Osteoblast (primary cell): ENCODE measurements at regions not wholly inside any gene's neighbourhood (a gene's known extent, or its start where the extent isn't known, plus 50 kb on each side); places are given as distances from the start of the nearest gene placed in this dataset.

Experiments
- DNase-seq: peaks from one replicate; pipeline ENCODE4 v3.0.0; 2011; ENCODE audit warnings: low spot score, mixed read lengths; ENCODE audit not compliant: insufficient read length; ENCODE audit errors: missing footprints
- H2AFZ ChIP-seq: 2 replicates; pipeline ENCODE4 v1.6.0; 2011; ENCODE audit warnings: mild to moderate bottlenecking, low read length
- H3K27ac ChIP-seq: 2 replicates; pipeline ENCODE4 v1.5.1; 2011; ENCODE audit warnings: mild to moderate bottlenecking, low read depth, low read length, moderate library complexity
- H3K27me3 ChIP-seq: 2 replicates; pipeline ENCODE4 v1.6.0; 2012; ENCODE audit warnings: mild to moderate bottlenecking, control low read depth, inconsistent platforms, low read length, moderate library complexity; ENCODE audit not compliant: insufficient read depth
- H3K36me3 ChIP-seq: 2 replicates; pipeline ENCODE4 v1.5.1; 2011; ENCODE audit warnings: mild to moderate bottlenecking, low read length, control low read depth, moderate library complexity; ENCODE audit not compliant: insufficient read depth
- H3K4me1 ChIP-seq: 2 replicates; pipeline ENCODE4 v1.5.1; 2011; ENCODE audit warnings: mild to moderate bottlenecking, low read length, control low read depth, moderate library complexity; ENCODE audit not compliant: insufficient read depth
- H3K4me2 ChIP-seq: 2 replicates; pipeline ENCODE4 v1.6.0; 2011; ENCODE audit warnings: mild to moderate bottlenecking, low read length; ENCODE audit not compliant: insufficient read depth
- H3K4me3 ChIP-seq: fragments of 200-600 bp; sonication (generic); 3 replicates; pipeline ENCODE4 v1.5.1; 2012; ENCODE audit warnings: mild to moderate bottlenecking, low read length, inconsistent platforms; ENCODE audit not compliant: insufficient read depth
- H3K79me2 ChIP-seq: 2 replicates; pipeline ENCODE4 v1.6.0; 2012; ENCODE audit warnings: mild to moderate bottlenecking, low read length, control low read depth, inconsistent platforms; ENCODE audit not compliant: insufficient read depth
- H3K9me3 ChIP-seq: 2 replicates; pipeline ENCODE4 v1.5.1; 2011; ENCODE audit warnings: low read depth, low read length, control low read depth
- H4K20me1 ChIP-seq: 2 replicates; pipeline ENCODE4 v1.6.0; 2012; ENCODE audit warnings: mild to moderate bottlenecking, low read length, control low read depth; ENCODE audit not compliant: insufficient read depth
- TF ChIP-seq, protein P1 (sequence below): IDR thresholded peaks from 2 replicates; pipeline ENCODE4 v1.5.1; 2011; ENCODE audit warnings: mild to moderate bottlenecking, low read depth, low read length, moderate library complexity; ENCODE audit errors: extremely low read depth

GRCh38 chr12:124425667-124426066 is 130.8 kb downstream of the RFLNA start:
- Histone ChIP-seq H3K27me3 (no peaks in the 10 kb centered on the region), H3K36me3 (peaks cover 31% of the 10 kb centered on the region), H3K27ac (no peak overlapping the region), H2AFZ (no peak overlapping the region), H3K4me2 (no peak overlapping the region), H4K20me1 (peaks cover 3% of the 10 kb centered on the region), H3K79me2 (peaks cover 2% of the 10 kb centered on the region), H3K4me1 (peaks cover 32% of the 10 kb centered on the region), H3K4me3 (no peak overlapping the region), H3K9me3 (no peaks in the 10 kb centered on the region)
- DNase-seq = no peak
- TF ChIP-seq, protein P1, sequence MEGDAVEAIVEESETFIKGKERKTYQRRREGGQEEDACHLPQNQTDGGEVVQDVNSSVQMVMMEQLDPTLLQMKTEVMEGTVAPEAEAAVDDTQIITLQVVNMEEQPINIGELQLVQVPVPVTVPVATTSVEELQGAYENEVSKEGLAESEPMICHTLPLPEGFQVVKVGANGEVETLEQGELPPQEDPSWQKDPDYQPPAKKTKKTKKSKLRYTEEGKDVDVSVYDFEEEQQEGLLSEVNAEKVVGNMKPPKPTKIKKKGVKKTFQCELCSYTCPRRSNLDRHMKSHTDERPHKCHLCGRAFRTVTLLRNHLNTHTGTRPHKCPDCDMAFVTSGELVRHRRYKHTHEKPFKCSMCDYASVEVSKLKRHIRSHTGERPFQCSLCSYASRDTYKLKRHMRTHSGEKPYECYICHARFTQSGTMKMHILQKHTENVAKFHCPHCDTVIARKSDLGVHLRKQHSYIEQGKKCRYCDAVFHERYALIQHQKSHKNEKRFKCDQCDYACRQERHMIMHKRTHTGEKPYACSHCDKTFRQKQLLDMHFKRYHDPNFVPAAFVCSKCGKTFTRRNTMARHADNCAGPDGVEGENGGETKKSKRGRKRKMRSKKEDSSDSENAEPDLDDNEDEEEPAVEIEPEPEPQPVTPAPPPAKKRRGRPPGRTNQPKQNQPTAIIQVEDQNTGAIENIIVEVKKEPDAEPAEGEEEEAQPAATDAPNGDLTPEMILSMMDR = no peak

- Histone ChIP-seq H3K27ac (no peak overlapping the region), H3K27me3 (no peaks in the 10 kb centered on the region), H3K9me3 (no peaks in the 10 kb centered on the region), H4K20me1 (peaks cover 3% of the 10 kb centered on the region), H2AFZ (no peak overlapping the region), H3K79me2 (peaks cover 2% of the 10 kb centered on the region), H3K4me1 (peaks cover 32% of the 10 kb centered on the region), H3K4me2 (no peak overlapping the region), H3K4me3 (no peak overlapping the region), H3K36me3 (peaks cover 31% of the 10 kb centered on the region)
- DNase-seq = no peak
- TF ChIP-seq, protein P1 = no peak
These were observed 129.6 kb downstream of the RFLNA start for GRCh38 chr12:124424516-124424905.

DNA sequence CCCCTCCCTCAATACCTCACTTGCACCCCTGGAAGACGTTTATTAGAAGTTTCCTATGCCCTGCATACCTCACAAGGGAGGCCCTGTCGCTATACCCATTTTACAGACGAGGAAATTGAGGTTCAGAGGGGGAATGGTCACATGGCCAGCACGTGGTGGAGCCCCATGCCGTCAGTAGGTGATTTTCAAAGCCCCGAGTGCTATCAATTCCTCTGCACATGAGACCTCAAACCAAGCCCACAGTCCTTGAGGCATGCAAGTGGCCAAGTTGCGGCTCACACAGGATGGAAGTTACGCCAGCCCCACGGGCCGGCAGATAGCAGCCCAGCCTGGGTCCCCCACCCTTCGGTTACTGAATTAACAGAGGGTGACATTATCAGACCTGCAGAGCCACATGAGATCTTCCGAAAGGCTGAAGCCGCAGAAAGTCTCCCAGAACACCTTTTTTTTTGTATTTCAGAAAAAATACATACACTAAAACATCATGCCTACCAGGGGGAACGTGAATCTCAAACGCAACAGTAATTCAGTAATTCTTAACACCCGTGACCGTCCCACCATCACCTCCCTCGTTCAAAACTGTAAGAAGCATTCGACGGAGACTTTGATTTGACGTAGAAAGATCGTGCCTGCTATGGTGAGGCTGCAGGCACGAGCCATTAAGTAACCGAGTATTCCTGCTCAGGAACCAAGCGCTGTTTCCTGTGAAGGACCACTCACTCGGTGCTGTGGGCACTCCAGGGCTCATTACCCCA is 129.0 kb downstream of the RFLNA start:
- Histone ChIP-seq H3K27me3 (no peaks in the 10 kb centered on the region), H3K4me1 (peaks cover 28% of the 10 kb centered on the region), H3K4me2 (peak overlapping the region; percentile 46), H2AFZ (no peak overlapping the region), H3K27ac (peak overlapping the region; percentile 72), H3K36me3 (peaks cover 33% of the 10 kb centered on the region), H3K9me3 (no peaks in the 10 kb centered on the region), H4K20me1 (peaks cover 3% of the 10 kb centered on the region), H3K4me3 (no peak overlapping the region), H3K79me2 (peaks cover 2% of the 10 kb centered on the region)
- TF ChIP-seq, protein P1 = no peak
- DNase-seq = no peak

DNA sequence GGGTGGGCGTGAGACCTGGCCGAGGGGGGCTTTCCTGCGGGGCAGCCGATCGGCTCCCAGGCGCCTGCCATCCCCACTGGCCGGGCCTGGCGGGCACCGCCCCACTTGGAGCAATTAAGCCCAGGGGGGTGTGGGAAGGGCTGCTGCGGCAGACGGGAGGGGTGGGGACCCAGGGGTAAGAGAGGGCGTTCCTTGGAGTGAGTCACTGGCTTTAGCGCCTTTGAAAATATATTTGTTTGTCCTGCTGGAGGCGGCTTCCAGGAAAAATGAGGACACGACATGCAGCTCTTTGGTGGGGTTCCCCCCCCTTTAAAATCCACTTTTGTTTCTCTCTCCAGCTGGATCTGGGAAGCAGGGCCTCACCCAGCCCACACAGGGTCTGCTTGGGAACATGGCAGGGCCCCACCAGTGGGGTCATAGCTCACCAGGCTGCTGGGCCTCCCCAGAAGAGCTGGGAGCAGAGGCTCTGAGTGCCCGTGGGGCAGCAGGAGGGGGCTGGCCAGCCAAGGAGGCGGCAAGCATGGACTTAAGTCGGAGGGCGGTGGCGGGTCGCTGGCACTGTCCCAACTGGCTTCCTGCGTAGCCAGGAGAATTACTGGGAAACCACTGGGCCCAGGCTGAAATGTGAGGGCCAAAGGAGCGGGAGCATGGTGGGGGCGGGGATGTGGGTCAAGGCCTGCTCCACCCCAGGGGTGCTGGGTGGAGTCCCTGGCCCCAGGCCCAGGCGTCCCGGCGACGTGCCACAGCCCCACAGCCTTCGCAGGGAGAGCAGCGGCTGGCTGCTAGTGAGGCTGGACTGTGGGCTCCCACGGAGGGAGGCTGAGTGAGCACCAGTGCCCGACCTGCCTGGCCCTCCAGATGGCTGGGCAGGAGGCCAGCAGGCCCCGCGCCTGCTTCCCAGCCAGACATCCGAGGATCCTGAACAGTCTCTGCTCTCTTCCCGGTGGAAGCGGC is 128.0 kb downstream of the RFLNA start:
- peaks cover 3% of the 10 kb centered on the region for H4K20me1 ChIP-seq
- no peaks in the 10 kb centered on the region for H3K9me3 ChIP-seq
- no peak overlapping the region for H2AFZ ChIP-seq
- TF ChIP-seq, protein P1 = no peak
- peaks cover 33% of the 10 kb centered on the region for H3K36me3 ChIP-seq
- peak overlapping the region; percentile 72 for H3K27ac ChIP-seq
- no peaks in the 10 kb centered on the region for H3K27me3 ChIP-seq
- H3K4me1 ChIP-seq = peaks cover 17% of the 10 kb centered on the region
- peak overlapping the region; percentile 46 for H3K4me2 ChIP-seq
- peak overlapping the region; percentile 40 for H3K4me3 ChIP-seq
- H3K79me2 ChIP-seq = peaks cover 2% of the 10 kb centered on the region
- peak; percentile 99 for DNase-seq
